CD14-positive monocyte (primary cell): ENCODE measurements at regions not wholly inside any gene's neighbourhood (a gene's known extent, or its start where the extent isn't known, plus 50 kb on each side); places are given as distances from the start of the nearest gene placed in this dataset.
A peak's percentile ranks its signal among the peaks of the same experiment; 100 is the strongest.

Source experiments
- DNase-seq, 3 donors: peaks; one replicate each; pipeline ENCODE4 v3.0.0-alpha.2; 2011 to 2022
- H2AFZ ChIP-seq: 2 replicates; pipeline ENCODE4 v1.6.0; 2012; ENCODE audit warnings: mild to moderate bottlenecking, low read depth, low read length, inconsistent platforms; ENCODE audit not compliant: insufficient read depth, poor library complexity, severe bottlenecking
- H3K27ac ChIP-seq, 2 donors: 1 replicate in 1 of 2; 2 replicates in 1 of 2; pipeline ENCODE4 v1.5.1; 2012 to 2013; ENCODE audit warnings: low read length in 2 of 2, control low read depth in 1 of 2, inconsistent platforms in 1 of 2, low read depth in 1 of 2, mild to moderate bottlenecking in 1 of 2
- H3K27me3 ChIP-seq, 2 donors: one replicate each; pipeline versions ENCODE4 v1.6.0 to v1.6.1; 2011 to 2013; ENCODE audit warnings: low read length in 2 of 2; ENCODE audit not compliant: control insufficient read depth in 2 of 2, insufficient read depth in 2 of 2
- H3K36me3 ChIP-seq, 2 donors: replicated peaks in 1 of 2; 1 replicate in 1 of 2; 2 replicates in 1 of 2; pipeline versions ENCODE4 v1.5.1 to v1.6.1; 2012 to 2013; ENCODE audit warnings: low read length in 2 of 2, control low read depth in 1 of 2, inconsistent platforms in 1 of 2, mild to moderate bottlenecking in 1 of 2; ENCODE audit not compliant: insufficient read depth in 2 of 2, control insufficient read depth in 1 of 2
- H3K4me1 ChIP-seq, 2 donors: 1 replicate in 1 of 2; 2 replicates in 1 of 2; pipeline versions ENCODE4 v1.5.1 to v1.6.1; 2012 to 2013; ENCODE audit warnings: low read length in 2 of 2, control low read depth in 1 of 2, inconsistent platforms in 1 of 2, mild to moderate bottlenecking in 1 of 2, moderate library complexity in 1 of 2; ENCODE audit not compliant: insufficient read depth in 2 of 2, control insufficient read depth in 1 of 2
- H3K4me2 ChIP-seq: replicated peaks from 2 replicates; pipeline ENCODE3; 2012; ENCODE audit warnings: low read length, moderate library complexity, mild to moderate bottlenecking; ENCODE audit not compliant: poor library complexity, severe bottlenecking; ENCODE audit errors: extremely low read depth
- H3K4me3 ChIP-seq, 3 experiments: fragments of 200-600 bp in 1 of 3; sonication (generic) in 1 of 3; replicated peaks in 1 of 3; 1 replicate in 2 of 3; 2 replicates in 1 of 3; pipeline ENCODE4 v1.5.1; 2011 to 2013; ENCODE audit warnings: low read length in 3 of 3, mild to moderate bottlenecking in 3 of 3, control low read depth in 2 of 3, low read depth in 2 of 3, inconsistent platforms in 1 of 3, moderate library complexity in 1 of 3
- H3K79me2 ChIP-seq: 2 replicates; pipeline ENCODE4 v1.6.0; 2012; ENCODE audit warnings: mild to moderate bottlenecking, control low read depth, inconsistent platforms, low read length, moderate library complexity; ENCODE audit not compliant: insufficient read depth
- H3K9ac ChIP-seq: 2 replicates; pipeline ENCODE4 v1.6.0; 2017; ENCODE audit warnings: low read length, mild to moderate bottlenecking; ENCODE audit not compliant: insufficient read depth, poor library complexity, severe bottlenecking
- H3K9me3 ChIP-seq, 2 donors: replicated peaks in 1 of 2; 1 replicate in 1 of 2; 2 replicates in 1 of 2; pipeline versions ENCODE4 v1.5.1 to v1.6.1; 2012 to 2013; ENCODE audit warnings: low read length in 2 of 2, control low read depth in 1 of 2; ENCODE audit not compliant: control insufficient read depth in 1 of 2, insufficient read depth in 1 of 2
- H4K20me1 ChIP-seq: 2 replicates; pipeline ENCODE4 v1.6.0; 2012; ENCODE audit warnings: mild to moderate bottlenecking, low read length, control low read depth, moderate library complexity; ENCODE audit not compliant: insufficient read depth
- H3K27ac Mint-ChIP-seq, 7 donors: one replicate each; pipeline ENCODE4 v1.8.0; 2020; ENCODE audit warnings: mild to moderate bottlenecking in 7 of 7, mixed read lengths in 7 of 7, moderate library complexity in 6 of 7, inconsistent platforms in 2 of 7
- H3K27me3 Mint-ChIP-seq, 3 donors: one replicate each; pipeline ENCODE4 v1.8.0; 2021 to 2022; ENCODE audit warnings: low read depth in 3 of 3, mild to moderate bottlenecking in 3 of 3, mixed read lengths in 3 of 3, moderate library complexity in 3 of 3, inconsistent platforms in 1 of 3
- H3K36me3 Mint-ChIP-seq, 2 donors: one replicate each; pipeline ENCODE4 v1.8.0; 2020; ENCODE audit warnings: mixed read lengths in 2 of 2, inconsistent platforms in 1 of 2, mild to moderate bottlenecking in 1 of 2
- H3K4me1 Mint-ChIP-seq: one replicate; pipeline ENCODE4 v1.8.0; 2020; ENCODE audit warnings: mild to moderate bottlenecking, mixed read lengths
- H3K4me3 Mint-ChIP-seq, 2 donors: one replicate each; pipeline ENCODE4 v1.8.0; 2020; ENCODE audit warnings: mild to moderate bottlenecking in 2 of 2, mixed read lengths in 2 of 2, moderate library complexity in 1 of 2
- H3K9me3 Mint-ChIP-seq, 7 donors: one replicate each; pipeline ENCODE4 v1.8.0; 2020 to 2022; ENCODE audit warnings: mixed read lengths in 7 of 7, mild to moderate bottlenecking in 6 of 7, moderate library complexity in 6 of 7, inconsistent platforms in 2 of 7
- CTCF ChIP-seq: fragments of 200-600 bp; IDR thresholded peaks from one replicate; pipeline ENCODE4 v1.8.0; 2022; ENCODE audit warnings: antibody characterized with exemption, mild to moderate bottlenecking
- WGBS: methylation state at CpG from one replicate; pipeline ENCODE4 v1.1.5; 2013; ENCODE audit warnings: missing lambda C conversion rate; ENCODE audit not compliant: insufficient coverage; 5-methylcytosine and 5-hydroxymethylcytosine counted together
- intact Hi-C, 2 donors: fragments of 100-400 bp; cut with micrococcal nuclease; formaldehyde crosslinking; loops; one replicate each; pipeline versions ENCODE4 v1.15.0 to v1.15.1; 2023

GRCh38 chr10:130885021-130885655 lies 426.4 kb downstream of the TCERG1L start:
- H3K36me3 Mint-ChIP-seq: no peaks in the 10 kb centered on the region
- no peaks in the 10 kb centered on the region for H3K79me2 ChIP-seq
- peak overlapping the region in 1 of 2 donors; percentile 11 for H3K4me3 Mint-ChIP-seq
- DNase-seq: no peak
- no peak overlapping the region for H3K4me3 ChIP-seq
- H3K27ac ChIP-seq: no peak overlapping the region
- no peak overlapping the region for H3K4me2 ChIP-seq
- H3K27me3 ChIP-seq: peaks cover 0 to 6% of the 10 kb centered on the region in 2 donors
- no peak overlapping the region for H3K27ac Mint-ChIP-seq
- H3K4me1 Mint-ChIP-seq: no peaks in the 10 kb centered on the region
- H3K36me3 ChIP-seq: no peaks in the 10 kb centered on the region
- H2AFZ ChIP-seq: no peak overlapping the region
- no peaks in the 10 kb centered on the region for H3K9me3 ChIP-seq
- 35% methylated on average over 14 of the region's 22 CpGs for WGBS
- no peak overlapping the region for H3K9ac ChIP-seq
- no peaks in the 10 kb centered on the region for H3K4me1 ChIP-seq
- H3K9me3 Mint-ChIP-seq: peaks cover 0 to 3% (median 1%) of the 10 kb centered on the region in 7 donors
- intact Hi-C loops: no loop called here
- H3K27me3 Mint-ChIP-seq: peaks cover 5 to 18% (median 14%) of the 10 kb centered on the region in 3 donors
- no peak for TF ChIP-seq CTCF
- H4K20me1 ChIP-seq: no peaks in the 10 kb centered on the region

- Histone ChIP-seq H3K79me2 (no peaks in the 10 kb centered on the region), H4K20me1 (no peaks in the 10 kb centered on the region), H3K4me3 (no peak overlapping the region), H3K27me3 (peaks cover 0 to 6% of the 10 kb centered on the region in 2 donors), H3K4me2 (no peak overlapping the region), H3K9ac (no peak overlapping the region), H3K27ac (no peak overlapping the region), H2AFZ (no peak overlapping the region), H3K36me3 (no peaks in the 10 kb centered on the region), H3K4me1 (no peaks in the 10 kb centered on the region), H3K9me3 (no peaks in the 10 kb centered on the region)
- H3K4me3 Mint-ChIP-seq: no peak overlapping the region
- no peak overlapping the region for H3K27ac Mint-ChIP-seq
- H3K9me3 Mint-ChIP-seq: peaks cover 0 to 3% (median 1%) of the 10 kb centered on the region in 7 donors
- H3K36me3 Mint-ChIP-seq: no peaks in the 10 kb centered on the region
- H3K27me3 Mint-ChIP-seq: peaks cover 5 to 15% (median 14%) of the 10 kb centered on the region in 3 donors
- 61% methylated on average over 3 of the region's 7 CpGs for WGBS
- no peak for TF ChIP-seq CTCF
- intact Hi-C loops: no loop called here
- no peak for DNase-seq
- no peaks in the 10 kb centered on the region for H3K4me1 Mint-ChIP-seq
These were observed 424.4 kb downstream of the TCERG1L start for GRCh38 chr10:130887170-130887569.
